PC-9 (cell line): ENCODE measurements at regions not wholly inside any gene's neighbourhood (a gene's known extent, or its start where the extent isn't known, plus 50 kb on each side); places are given as distances from the start of the nearest gene placed in this dataset.

Experiments used
- BruUV-seq: library from RNA; stranded (reverse); fragments of 400-500 nt; replicated peaks from 2 replicates; lab custom pipeline; 2021; lab: Mats Ljungman, UMichigan
- CTCF ChIA-PET: fragments of 300-600 bp; sonication (Branson Sonifier 250); formaldehyde crosslinking; loops from one replicate; lab custom pipeline; 2022; ENCODE audit warnings: antibody characterized with exemption; lab: Charles Lee
- POLR2A ChIA-PET: fragments of 300-600 bp; sonication (Branson Sonifier 250); formaldehyde crosslinking; loops from one replicate; lab custom pipeline; 2022; ENCODE audit warnings: antibody characterized with exemption; ENCODE audit not compliant: unreplicated experiment; lab: Charles Lee
- DNase-seq, 2 experiments: peaks; one replicate each; pipeline versions ENCODE4 v3.0.0 to v3.0.0-alpha.2; 2015 to 2022; ENCODE audit warnings: mixed read lengths in 1 of 2
- H2AFZ ChIP-seq: fragments of 200-600 bp; sonication (generic); 2 replicates; pipeline ENCODE4 v1.8.1; 2017; ENCODE audit warnings: antibody characterized with exemption
- H3F3A ChIP-seq: fragments of 200-600 bp; sonication (generic); 2 replicates; pipeline ENCODE4 v1.8.1; 2017; ENCODE audit warnings: antibody characterized with exemption, mild to moderate bottlenecking, low read depth; ENCODE audit not compliant: insufficient read depth
- H3K27ac ChIP-seq: fragments of 200-600 bp; sonication (generic); 2 replicates; pipeline ENCODE4 v1.6.1; 2016; ENCODE audit warnings: mixed run types
- H3K27me3 ChIP-seq: fragments of 200-600 bp; sonication (generic); 2 replicates; pipeline ENCODE4 v1.6.1; 2016; ENCODE audit warnings: low read depth, mixed run types; ENCODE audit not compliant: insufficient read depth
- H3K36me3 ChIP-seq: fragments of 200-600 bp; sonication (generic); 2 replicates; pipeline ENCODE4 v1.6.1; 2016; ENCODE audit warnings: low read depth, mixed run types
- H3K4me1 ChIP-seq: fragments of 200-600 bp; sonication (generic); replicated peaks from 2 replicates; pipeline ENCODE4 v1.6.1; 2016; ENCODE audit warnings: mixed run types; ENCODE audit not compliant: insufficient read depth
- H3K4me2 ChIP-seq: fragments of 200-600 bp; sonication (generic); 2 replicates; pipeline ENCODE4 v1.6.1; 2017; ENCODE audit warnings: mixed run types
- H3K4me3 ChIP-seq: fragments of 200-600 bp; sonication (generic); 2 replicates; pipeline ENCODE4 v1.6.1; 2016; ENCODE audit warnings: mixed run types
- H3K79me2 ChIP-seq: fragments of 200-600 bp; sonication (generic); 2 replicates; pipeline ENCODE4 v1.6.1; 2017; ENCODE audit warnings: low read depth, mixed run types
- H3K9me2 ChIP-seq: fragments of 200-600 bp; sonication (generic); 2 replicates; pipeline ENCODE4 v1.8.1; 2017; ENCODE audit warnings: mild to moderate bottlenecking; ENCODE audit not compliant: insufficient read depth
- H3K9me3 ChIP-seq: fragments of 200-600 bp; sonication (generic); 2 replicates; pipeline ENCODE4 v1.8.1; 2016; ENCODE audit warnings: low read depth; ENCODE audit not compliant: insufficient read depth
- H4K20me1 ChIP-seq: fragments of 200-600 bp; sonication (generic); 2 replicates; pipeline ENCODE4 v1.8.1; 2017; ENCODE audit not compliant: insufficient read depth
- CTCF ChIP-seq: fragments of 200-600 bp; sonication (generic); conservative IDR thresholded peaks from 2 replicates; pipeline ENCODE4 v1.6.1; 2017; ENCODE audit warnings: mixed run types, antibody characterized with exemption, mild to moderate bottlenecking, moderate library complexity
- EZH2 ChIP-seq: fragments of 200-600 bp; sonication (generic); IDR thresholded peaks from 2 replicates; pipeline ENCODE4 v1.8.0; 2017; ENCODE audit warnings: antibody characterized with exemption, low read depth
- intact Hi-C: fragments of 100-400 bp; cut with micrococcal nuclease; formaldehyde crosslinking; loops from one replicate; pipeline ENCODE4 v1.10.0; 2022; ENCODE audit not compliant: unreplicated experiment

- Histone ChIP-seq H3K79me2 (no peaks in the 10 kb centered on the region), H4K20me1 (no peaks in the 10 kb centered on the region), H3K27me3 (no peaks in the 10 kb centered on the region), H3K4me3 (no peak overlapping the region), H3K9me2 (no peaks in the 10 kb centered on the region), H3K4me1 (no peaks in the 10 kb centered on the region), H3K4me2 (no peak overlapping the region), H3F3A (no peaks in the 10 kb centered on the region), H3K27ac (no peak overlapping the region), H3K9me3 (no peaks in the 10 kb centered on the region), H2AFZ (no peak overlapping the region), H3K36me3 (no peaks in the 10 kb centered on the region)
- no peak for DNase-seq
- BruUV-seq, result no TSS peak
- no peak for TF ChIP-seq CTCF
- TF ChIP-seq EZH2, result no peak
- ChIA-PET POLR2A (no interaction called here), CTCF (no interaction called here)
- intact Hi-C loops, result no loop called here
These were observed 190.9 kb upstream of the SLC24A3 start for GRCh38 chr20:19021406-19022117.

GRCh38 chr20:19022118-19022575, 190.3 kb upstream of the SLC24A3 start:
- no peak for TF ChIP-seq CTCF
- BruUV-seq, result no TSS peak

GRCh38 chr20:19022791-19023448, 189.5 kb upstream of the SLC24A3 start:
- Histone ChIP-seq H3K9me3 (no peaks in the 10 kb centered on the region), H3K27ac (no peak overlapping the region), H4K20me1 (no peaks in the 10 kb centered on the region), H3K9me2 (no peaks in the 10 kb centered on the region), H3K79me2 (no peaks in the 10 kb centered on the region), H3K36me3 (no peaks in the 10 kb centered on the region), H3K4me1 (no peaks in the 10 kb centered on the region), H3F3A (no peaks in the 10 kb centered on the region), H3K27me3 (no peaks in the 10 kb centered on the region), H3K4me2 (no peak overlapping the region), H2AFZ (no peak overlapping the region), H3K4me3 (no peak overlapping the region)
- intact Hi-C loops, result no loop called here
- ChIA-PET POLR2A (no interaction called here), CTCF (no interaction called here)
- TF ChIP-seq CTCF (no peak), EZH2 (no peak)
- no peak for DNase-seq
- BruUV-seq, result no TSS peak

More at GRCh38 chr20:19022118-19022575, 190.3 kb upstream of the SLC24A3 start:
- Histone ChIP-seq H3K36me3 (no peaks in the 10 kb centered on the region), H3K4me3 (no peak overlapping the region), H3K9me3 (no peaks in the 10 kb centered on the region), H3K4me1 (no peaks in the 10 kb centered on the region), H3K4me2 (no peak overlapping the region), H4K20me1 (no peaks in the 10 kb centered on the region), H3K9me2 (no peaks in the 10 kb centered on the region), H2AFZ (no peak overlapping the region), H3K79me2 (no peaks in the 10 kb centered on the region), H3K27me3 (no peaks in the 10 kb centered on the region), H3F3A (no peaks in the 10 kb centered on the region), H3K27ac (no peak overlapping the region)
- DNase-seq, result no peak
- intact Hi-C loops, result no loop called here
- ChIA-PET CTCF (no interaction called here), POLR2A (no interaction called here)
